Liver (tissue), 7 donors: ENCODE measurements at regions not wholly inside any gene's neighbourhood (a gene's known extent, or its start where the extent isn't known, plus 50 kb on each side); places are given as distances from the start of the nearest gene placed in this dataset.

Experiments used
- DNase-seq: peaks from one replicate; pipeline ENCODE4 v3.0.0-alpha.2; 2017; ENCODE audit warnings: low spot score
- H3K27ac ChIP-seq, 2 donors: one replicate each; pipeline ENCODE4 v1.7.0; 2013; ENCODE audit warnings: inconsistent platforms in 2 of 2, low read length in 2 of 2, control low read depth in 1 of 2, low read depth in 1 of 2, mild to moderate bottlenecking in 1 of 2
- H3K27me3 ChIP-seq, 4 donors: one replicate each; pipeline versions ENCODE4 v1.6.1 to v1.7.0; 2013; ENCODE audit warnings: low read length in 3 of 4, inconsistent platforms in 1 of 4, mild to moderate bottlenecking in 1 of 4, moderate library complexity in 1 of 4; ENCODE audit not compliant: control insufficient read depth in 4 of 4, insufficient read depth in 4 of 4
- H3K36me3 ChIP-seq, 4 donors: one replicate each; pipeline versions ENCODE4 v1.6.1 to v1.7.0; 2013; ENCODE audit warnings: low read length in 3 of 4, mild to moderate bottlenecking in 3 of 4, low read depth in 1 of 4, moderate library complexity in 1 of 4; ENCODE audit not compliant: control insufficient read depth in 4 of 4, insufficient read depth in 3 of 4
- H3K4me1 ChIP-seq, 4 donors: one replicate each; pipeline versions ENCODE4 v1.6.1 to v1.7.0; 2013; ENCODE audit warnings: low read length in 3 of 4, mild to moderate bottlenecking in 3 of 4, moderate library complexity in 1 of 4; ENCODE audit not compliant: control insufficient read depth in 4 of 4, insufficient read depth in 4 of 4
- H3K4me3 ChIP-seq, 3 donors: one replicate each; pipeline versions ENCODE4 v1.6.1 to v1.7.0; 2013; ENCODE audit warnings: low read length in 3 of 3, control low read depth in 1 of 3, low read depth in 1 of 3, mild to moderate bottlenecking in 1 of 3
- H3K9ac ChIP-seq, 2 donors: one replicate each; pipeline ENCODE4 v1.7.0; 2013; ENCODE audit warnings: low read length in 2 of 2, mild to moderate bottlenecking in 2 of 2, moderate library complexity in 2 of 2, control low read depth in 1 of 2, low read depth in 1 of 2
- H3K9me3 ChIP-seq, 4 donors: one replicate each; pipeline versions ENCODE4 v1.6.1 to v1.7.0; 2013; ENCODE audit warnings: low read length in 3 of 4; ENCODE audit not compliant: control insufficient read depth in 4 of 4
- EGR1 ChIP-seq, 2 donors: IDR thresholded peaks; 2 replicates each; pipeline ENCODE4 v1.6.1; 2016 to 2018; ENCODE audit warnings: antibody characterized with exemption in 2 of 2, low read depth in 2 of 2
- FOXA1 ChIP-seq: IDR thresholded peaks from 2 replicates; pipeline ENCODE4 v1.6.1; 2016; ENCODE audit warnings: antibody characterized with exemption
- FOXA2 ChIP-seq: IDR thresholded peaks from 2 replicates; pipeline ENCODE4 v1.6.1; 2016; ENCODE audit warnings: antibody characterized with exemption
- GABPA ChIP-seq, 2 donors: IDR thresholded peaks in 1 of 2; conservative IDR thresholded peaks in 1 of 2; 2 replicates each; pipeline ENCODE4 v1.6.1; 2016; ENCODE audit warnings: antibody characterized with exemption in 2 of 2, mild to moderate bottlenecking in 1 of 2, moderate library complexity in 1 of 2
- HNF4A ChIP-seq, 2 donors: conservative IDR thresholded peaks; 2 replicates each; pipeline ENCODE4 v1.6.1; 2016; ENCODE audit warnings: antibody characterized with exemption in 2 of 2, mild to moderate bottlenecking in 2 of 2
- HNF4G ChIP-seq: IDR thresholded peaks from 2 replicates; pipeline ENCODE4 v1.6.1; 2016; ENCODE audit warnings: antibody characterized with exemption
- JUND ChIP-seq, 2 donors: IDR thresholded peaks; 2 replicates each; pipeline ENCODE4 v1.6.1; 2016; ENCODE audit warnings: antibody characterized with exemption in 2 of 2
- NR2F2 ChIP-seq: IDR thresholded peaks from 2 replicates; pipeline ENCODE4 v1.6.1; 2016; ENCODE audit warnings: antibody characterized with exemption
- RAD21 ChIP-seq, 2 donors: IDR thresholded peaks; 2 replicates each; pipeline ENCODE4 v1.6.1; 2016; ENCODE audit warnings: antibody characterized with exemption in 2 of 2, mild to moderate bottlenecking in 2 of 2
- RXRA ChIP-seq, 2 donors: IDR thresholded peaks; 2 replicates each; pipeline ENCODE4 v1.6.1; 2017 to 2018; ENCODE audit warnings: antibody characterized with exemption in 2 of 2, mild to moderate bottlenecking in 1 of 2
- SP1 ChIP-seq: IDR thresholded peaks from 2 replicates; pipeline ENCODE4 v1.6.1; 2018; ENCODE audit warnings: antibody characterized with exemption, mild to moderate bottlenecking
- TAF1 ChIP-seq: conservative IDR thresholded peaks from 2 replicates; pipeline ENCODE4 v1.6.1; 2016; ENCODE audit warnings: antibody characterized with exemption, mild to moderate bottlenecking
- WGBS: extraction: QIAGEN DNeasy Blood & Tissue Kit; methylation state at CpG from one replicate; pipeline ENCODE4 v1.1.7; 2013; 5-methylcytosine and 5-hydroxymethylcytosine counted together
- TF ChIP-seq, protein P1 (sequence below): IDR thresholded peaks from 2 replicates; pipeline ENCODE4 v1.6.1; 2016; ENCODE audit warnings: antibody characterized with exemption, mild to moderate bottlenecking
- TF ChIP-seq, protein P2 (sequence below): IDR thresholded peaks from 2 replicates; pipeline ENCODE4 v1.6.1; 2016; ENCODE audit warnings: antibody characterized with exemption
- TF ChIP-seq, protein P3 (sequence below): IDR thresholded peaks from 2 replicates; pipeline ENCODE4 v1.6.1; 2016; ENCODE audit warnings: antibody characterized with exemption
- TF ChIP-seq, protein P4 (sequence below): IDR thresholded peaks from 2 replicates; pipeline ENCODE4 v1.6.1; 2016; ENCODE audit warnings: antibody characterized with exemption
- donor health status: healthy.
- donor health status: healthy.
- donor health status: healthy.
- donor health status: healthy.

DNA sequence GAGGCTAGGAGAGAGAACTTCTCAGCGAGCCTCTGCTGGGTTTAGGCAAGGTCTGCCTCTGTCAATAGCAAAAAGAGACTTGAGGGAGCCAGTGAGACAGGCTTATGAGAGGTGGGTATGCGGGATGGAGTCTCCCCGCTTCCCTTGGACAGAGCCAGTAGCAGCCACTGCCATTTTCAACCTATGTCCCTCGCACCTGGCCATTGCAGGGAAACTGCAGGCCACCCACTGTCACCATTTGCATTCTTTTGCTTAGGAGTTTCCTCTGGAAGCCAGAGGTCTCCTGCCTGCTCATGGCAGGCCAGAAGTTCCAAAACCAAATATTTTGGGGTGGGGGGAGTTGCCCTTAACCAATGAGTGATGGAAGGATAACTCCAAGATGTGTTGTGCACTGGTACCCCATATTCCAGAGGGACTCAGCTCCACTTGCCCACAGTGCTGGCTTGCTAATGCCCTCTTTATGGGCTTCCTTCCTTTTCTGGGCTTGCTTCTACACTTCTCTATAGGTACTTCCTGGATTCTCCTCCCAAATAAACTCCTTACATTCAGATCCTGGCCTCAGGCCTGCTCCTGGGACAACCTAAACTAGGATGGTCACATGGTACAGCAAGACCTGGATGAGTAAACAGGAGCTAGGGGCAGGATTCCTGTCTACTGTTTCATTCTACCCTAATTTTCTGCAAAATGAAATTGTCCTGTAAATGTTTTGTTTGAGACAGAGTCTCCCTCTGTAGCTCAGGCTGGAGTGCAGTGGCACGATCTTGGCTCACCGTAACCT, 108.9 kb upstream of the PROK2 start:
- 92% methylated on average over 6 of the region's 6 CpGs for whole genome bisulfite sequencing

DNA sequence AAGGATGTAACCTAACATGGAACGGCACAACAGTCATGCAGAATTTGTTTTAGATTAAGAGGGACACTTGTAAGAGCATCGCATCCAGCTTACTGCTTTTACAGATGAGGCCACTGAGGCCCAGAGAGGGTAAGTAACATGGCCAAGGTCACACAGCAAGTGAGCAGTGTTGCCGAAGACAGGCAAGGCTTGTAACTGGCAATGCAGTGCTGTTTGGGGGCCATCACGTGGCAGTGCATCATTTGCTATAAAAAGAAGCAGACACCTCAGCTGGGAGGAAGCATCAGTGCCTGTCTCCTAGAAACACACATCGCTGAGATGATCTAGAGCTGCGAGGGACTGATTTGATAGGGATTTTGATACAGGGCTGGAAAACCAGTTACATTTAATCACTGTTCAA, 108.2 kb upstream of the PROK2 start:
- 90% methylated on average over 6 of the region's 6 CpGs for WGBS

More for the DNA sequence above, 108.9 kb upstream of the PROK2 start:
- no peaks in the 10 kb centered on the region for H3K4me1 ChIP-seq
- H3K36me3 ChIP-seq = no peaks in the 10 kb centered on the region
- TF ChIP-seq, protein P1, sequence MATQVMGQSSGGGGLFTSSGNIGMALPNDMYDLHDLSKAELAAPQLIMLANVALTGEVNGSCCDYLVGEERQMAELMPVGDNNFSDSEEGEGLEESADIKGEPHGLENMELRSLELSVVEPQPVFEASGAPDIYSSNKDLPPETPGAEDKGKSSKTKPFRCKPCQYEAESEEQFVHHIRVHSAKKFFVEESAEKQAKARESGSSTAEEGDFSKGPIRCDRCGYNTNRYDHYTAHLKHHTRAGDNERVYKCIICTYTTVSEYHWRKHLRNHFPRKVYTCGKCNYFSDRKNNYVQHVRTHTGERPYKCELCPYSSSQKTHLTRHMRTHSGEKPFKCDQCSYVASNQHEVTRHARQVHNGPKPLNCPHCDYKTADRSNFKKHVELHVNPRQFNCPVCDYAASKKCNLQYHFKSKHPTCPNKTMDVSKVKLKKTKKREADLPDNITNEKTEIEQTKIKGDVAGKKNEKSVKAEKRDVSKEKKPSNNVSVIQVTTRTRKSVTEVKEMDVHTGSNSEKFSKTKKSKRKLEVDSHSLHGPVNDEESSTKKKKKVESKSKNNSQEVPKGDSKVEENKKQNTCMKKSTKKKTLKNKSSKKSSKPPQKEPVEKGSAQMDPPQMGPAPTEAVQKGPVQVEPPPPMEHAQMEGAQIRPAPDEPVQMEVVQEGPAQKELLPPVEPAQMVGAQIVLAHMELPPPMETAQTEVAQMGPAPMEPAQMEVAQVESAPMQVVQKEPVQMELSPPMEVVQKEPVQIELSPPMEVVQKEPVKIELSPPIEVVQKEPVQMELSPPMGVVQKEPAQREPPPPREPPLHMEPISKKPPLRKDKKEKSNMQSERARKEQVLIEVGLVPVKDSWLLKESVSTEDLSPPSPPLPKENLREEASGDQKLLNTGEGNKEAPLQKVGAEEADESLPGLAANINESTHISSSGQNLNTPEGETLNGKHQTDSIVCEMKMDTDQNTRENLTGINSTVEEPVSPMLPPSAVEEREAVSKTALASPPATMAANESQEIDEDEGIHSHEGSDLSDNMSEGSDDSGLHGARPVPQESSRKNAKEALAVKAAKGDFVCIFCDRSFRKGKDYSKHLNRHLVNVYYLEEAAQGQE = no peak
- TF ChIP-seq TAF1 (no peak), RXRA (IDR thresholded peaks at IDR 0.05) (no peak), SP1 (no peak), NR2F2 (no peak), HNF4G (no peak), FOXA1 (no peak)
- TF ChIP-seq, protein P2, sequence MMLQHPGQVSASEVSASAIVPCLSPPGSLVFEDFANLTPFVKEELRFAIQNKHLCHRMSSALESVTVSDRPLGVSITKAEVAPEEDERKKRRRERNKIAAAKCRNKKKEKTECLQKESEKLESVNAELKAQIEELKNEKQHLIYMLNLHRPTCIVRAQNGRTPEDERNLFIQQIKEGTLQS = no peak
- TF ChIP-seq, protein P3, sequence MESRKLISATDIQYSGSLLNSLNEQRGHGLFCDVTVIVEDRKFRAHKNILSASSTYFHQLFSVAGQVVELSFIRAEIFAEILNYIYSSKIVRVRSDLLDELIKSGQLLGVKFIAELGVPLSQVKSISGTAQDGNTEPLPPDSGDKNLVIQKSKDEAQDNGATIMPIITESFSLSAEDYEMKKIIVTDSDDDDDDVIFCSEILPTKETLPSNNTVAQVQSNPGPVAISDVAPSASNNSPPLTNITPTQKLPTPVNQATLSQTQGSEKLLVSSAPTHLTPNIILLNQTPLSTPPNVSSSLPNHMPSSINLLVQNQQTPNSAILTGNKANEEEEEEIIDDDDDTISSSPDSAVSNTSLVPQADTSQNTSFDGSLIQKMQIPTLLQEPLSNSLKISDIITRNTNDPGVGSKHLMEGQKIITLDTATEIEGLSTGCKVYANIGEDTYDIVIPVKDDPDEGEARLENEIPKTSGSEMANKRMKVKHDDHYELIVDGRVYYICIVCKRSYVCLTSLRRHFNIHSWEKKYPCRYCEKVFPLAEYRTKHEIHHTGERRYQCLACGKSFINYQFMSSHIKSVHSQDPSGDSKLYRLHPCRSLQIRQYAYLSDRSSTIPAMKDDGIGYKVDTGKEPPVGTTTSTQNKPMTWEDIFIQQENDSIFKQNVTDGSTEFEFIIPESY = no peak
- TF ChIP-seq, protein P4, sequence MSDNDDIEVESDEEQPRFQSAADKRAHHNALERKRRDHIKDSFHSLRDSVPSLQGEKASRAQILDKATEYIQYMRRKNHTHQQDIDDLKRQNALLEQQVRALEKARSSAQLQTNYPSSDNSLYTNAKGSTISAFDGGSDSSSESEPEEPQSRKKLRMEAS = no peak
- no peak overlapping the region for H3K4me3 ChIP-seq
- H3K9ac ChIP-seq = no peak overlapping the region
- H3K9me3 ChIP-seq = no peaks in the 10 kb centered on the region
- peaks cover 0 to 2% (median 0%) of the 10 kb centered on the region in 4 donors for H3K27me3 ChIP-seq
- no peak overlapping the region for H3K27ac ChIP-seq
- DNase-seq = no peak

More for the DNA sequence above, 108.2 kb upstream of the PROK2 start:
- H3K4me1 ChIP-seq = no peaks in the 10 kb centered on the region
- no peak for DNase-seq
- no peaks in the 10 kb centered on the region for H3K9me3 ChIP-seq
- H3K27me3 ChIP-seq = peaks cover 0 to 2% (median 0%) of the 10 kb centered on the region in 4 donors
- H3K4me3 ChIP-seq = no peak overlapping the region
- no peak overlapping the region for H3K9ac ChIP-seq
- H3K36me3 ChIP-seq = no peaks in the 10 kb centered on the region
- H3K27ac ChIP-seq = no peak overlapping the region
- no peak for TF ChIP-seq FOXA1
- TF ChIP-seq TAF1 = no peak
- TF ChIP-seq EGR1 (IDR thresholded peaks at IDR 0.05; ENCODE audit: low read depth in 2 of 2) = no peak
- TF ChIP-seq HNF4G = no peak
- no peak for TF ChIP-seq NR2F2
- TF ChIP-seq, protein P4 = no peak
- TF ChIP-seq RAD21 (IDR thresholded peaks at IDR 0.05) = no peak
- TF ChIP-seq HNF4A (conservative IDR thresholded peaks at IDR 0.05) = no peak
- TF ChIP-seq RXRA (IDR thresholded peaks at IDR 0.05) = no peak
- TF ChIP-seq FOXA2 = no peak
- TF ChIP-seq, protein P3 = no peak
- TF ChIP-seq, protein P2 = no peak
- no peak for TF ChIP-seq GABPA (IDR thresholded peaks at IDR 0.05 in 1 of 2, conservative IDR thresholded peaks at IDR 0.05 in 1 of 2)
- no peak for TF ChIP-seq JUND (IDR thresholded peaks at IDR 0.05)
